GM23338 (cell line): ENCODE measurements at regions not wholly inside any gene's neighbourhood (a gene's known extent, or its start where the extent isn't known, plus 50 kb on each side); places are given as distances from the start of the nearest gene placed in this dataset.

ENCODE experiments used
- ATAC-seq: fragments of 200-7000 bp; cut with Tn5 transposase; 3 replicates; pipeline ENCODE4 v1.9.1; 2020
- DNase-seq: peaks from one replicate; pipeline ENCODE4 v3.0.0-alpha.2; 2015; ENCODE audit warnings: low spot score
- H2AFZ ChIP-seq: fragments of 200-600 bp; sonication (generic); 2 replicates; pipeline ENCODE4 v1.8.0; 2016; ENCODE audit warnings: antibody characterized with exemption, mild to moderate bottlenecking, moderate library complexity
- H3F3A ChIP-seq: fragments of 200-600 bp; sonication (generic); replicated peaks from 2 replicates; pipeline ENCODE4 v1.8.0; 2017; ENCODE audit warnings: antibody characterized with exemption, mixed run types, low read depth
- H3K27ac ChIP-seq: fragments of 200-600 bp; sonication (generic); 2 replicates; pipeline ENCODE4 v1.6.1; 2016; ENCODE audit warnings: low read depth
- H3K27me3 ChIP-seq: fragments of 200-600 bp; sonication (generic); 2 replicates; pipeline ENCODE4 v1.8.0; 2016; ENCODE audit warnings: mild to moderate bottlenecking, mixed run types, moderate library complexity; ENCODE audit not compliant: insufficient read depth
- H3K36me3 ChIP-seq: fragments of 200-600 bp; sonication (generic); 2 replicates; pipeline ENCODE4 v1.8.0; 2016; ENCODE audit warnings: mild to moderate bottlenecking; ENCODE audit not compliant: insufficient read depth
- H3K4me1 ChIP-seq: fragments of 200-600 bp; sonication (generic); 2 replicates; pipeline ENCODE4 v1.8.0; 2016; ENCODE audit warnings: mild to moderate bottlenecking, moderate library complexity; ENCODE audit not compliant: insufficient read depth
- H3K4me2 ChIP-seq: fragments of 200-600 bp; sonication (generic); 2 replicates; pipeline ENCODE4 v1.7.1; 2017; ENCODE audit warnings: mixed run types
- H3K4me3 ChIP-seq: fragments of 200-600 bp; sonication (generic); 2 replicates; pipeline ENCODE4 v1.6.1; 2016; ENCODE audit warnings: mixed run types
- H3K79me2 ChIP-seq: fragments of 200-600 bp; sonication (generic); replicated peaks from 2 replicates; pipeline ENCODE4 v1.8.0; 2017; ENCODE audit warnings: mild to moderate bottlenecking; ENCODE audit not compliant: insufficient read depth
- H3K9me2 ChIP-seq: fragments of 200-600 bp; sonication (generic); 2 replicates; pipeline ENCODE4 v1.8.0; 2017; ENCODE audit not compliant: insufficient read depth
- H4K20me1 ChIP-seq: fragments of 200-600 bp; sonication (generic); replicated peaks from 2 replicates; pipeline ENCODE4 v1.8.0; 2017; ENCODE audit warnings: mild to moderate bottlenecking; ENCODE audit not compliant: insufficient read depth
- H3K27ac Mint-ChIP-seq: 2 replicates; pipeline ENCODE4 v1.8.0; 2020; ENCODE audit warnings: inconsistent platforms, mild to moderate bottlenecking, moderate library complexity, mixed read lengths
- H3K27me3 Mint-ChIP-seq: 3 replicates; pipeline ENCODE4 v1.8.0; 2022; ENCODE audit warnings: low read depth, mild to moderate bottlenecking, moderate library complexity, mixed read lengths, inconsistent platforms; ENCODE audit not compliant: insufficient read depth, poor library complexity
- H3K36me3 Mint-ChIP-seq: 3 replicates; pipeline ENCODE4 v1.8.0; 2021; ENCODE audit warnings: low read depth, mild to moderate bottlenecking, inconsistent platforms, moderate library complexity, mixed read lengths
- H3K4me1 Mint-ChIP-seq: 3 replicates; pipeline ENCODE4 v1.8.0; 2020; ENCODE audit warnings: mild to moderate bottlenecking, inconsistent platforms, mixed read lengths
- H3K4me3 Mint-ChIP-seq: 3 replicates; pipeline ENCODE4 v1.8.0; 2021; ENCODE audit warnings: moderate library complexity, mild to moderate bottlenecking, inconsistent platforms, mixed read lengths
- H3K9me3 Mint-ChIP-seq: 3 replicates; pipeline ENCODE4 v1.8.0; 2020; ENCODE audit warnings: moderate library complexity, mild to moderate bottlenecking, inconsistent platforms, mixed read lengths
- CREB1 ChIP-seq: fragments of 250-450 bp; sonication (Bioruptor Pico); IDR thresholded peaks from 2 replicates; pipeline ENCODE4 v1.5.0; 2020; ENCODE audit warnings: low read depth, mild to moderate bottlenecking, moderate library complexity
- CTCF ChIP-seq, 2 experiments: fragments of 200-600 bp in 1 of 2; sonication (generic) in 1 of 2; conservative IDR thresholded peaks; 2 replicates each; pipeline versions ENCODE4 v1.5.1 to v1.6.1; 2016 to 2017; ENCODE audit warnings: antibody characterized with exemption in 2 of 2, low read depth in 2 of 2, mild to moderate bottlenecking in 2 of 2, moderate library complexity in 1 of 2
- ETS1 ChIP-seq: IDR thresholded peaks from 2 replicates; pipeline ENCODE4 v1.6.1; 2016; ENCODE audit warnings: antibody characterized with exemption
- EZH2phosphoT487 ChIP-seq: fragments of 200-600 bp; sonication (generic); IDR thresholded peaks from one replicate; pipeline ENCODE4 v1.8.1; 2018; ENCODE audit warnings: antibody characterized with exemption; ENCODE audit not compliant: unreplicated experiment
- JUNB ChIP-seq: IDR thresholded peaks from one replicate; pipeline ENCODE4 v1.6.1; 2016; ENCODE audit warnings: antibody characterized with exemption; ENCODE audit not compliant: unreplicated experiment
- NANOG ChIP-seq: IDR thresholded peaks from 2 replicates; pipeline ENCODE4 v1.6.1; 2016; ENCODE audit warnings: antibody characterized with exemption, borderline replicate concordance
- REST ChIP-seq: IDR thresholded peaks from one replicate; pipeline ENCODE4 v1.6.1; 2018; ENCODE audit warnings: antibody characterized with exemption; ENCODE audit not compliant: unreplicated experiment
- STAT1 ChIP-seq: IDR thresholded peaks from one replicate; pipeline ENCODE4 v1.6.1; 2016; ENCODE audit warnings: antibody characterized with exemption; ENCODE audit not compliant: unreplicated experiment
- ZNF114 ChIP-seq: fragments of 250-450 bp; sonication (Bioruptor Pico); IDR thresholded peaks from 2 replicates; pipeline ENCODE4 v1.5.0; 2020; ENCODE audit warnings: mild to moderate bottlenecking, moderate library complexity

- peak; percentile 45; the same call in 2 of the 3 replicates for ATAC-seq
- no peaks in the 10 kb centered on the region for H3K27me3 ChIP-seq
- Mint-ChIP-seq H3K9me3 (peaks cover 8% of the 10 kb centered on the region; the same call in 2 of the 3 replicates), H3K36me3 (0 out of 3 replicates have a peak, but pooled peaks cover 3% of the 10 kb centered on the region), H3K4me1 (no peaks in the 10 kb centered on the region), H3K27ac (no peak overlapping the region), H3K4me3 (no peak overlapping the region), H3K27me3 (peaks cover 2% of the 10 kb centered on the region)
- TF ChIP-seq STAT1, result no peak
- TF ChIP-seq CTCF (conservative IDR thresholded peaks at IDR 0.05; ENCODE audit: low read depth in 2 of 2), result peak in 1 of 2 experiments; percentile 32; a peak in 1 of 4 replicates
- no peak overlapping the region for H3K4me3 ChIP-seq
- H3K4me2 ChIP-seq, result no peak overlapping the region
- no peak for DNase-seq
- no peaks in the 10 kb centered on the region for H3K4me1 ChIP-seq
- H3K36me3 ChIP-seq, result no peaks in the 10 kb centered on the region
- no peaks in the 10 kb centered on the region for H3F3A ChIP-seq
- H3K9me2 ChIP-seq, result no peaks in the 10 kb centered on the region
- H4K20me1 ChIP-seq, result no peaks in the 10 kb centered on the region
- no peaks in the 10 kb centered on the region for H3K79me2 ChIP-seq
- no peak overlapping the region for H3K27ac ChIP-seq
- H2AFZ ChIP-seq, result no peak overlapping the region
Observed at GRCh38 chr13:44870456-44870929, 118.8 kb downstream of the NUFIP1 start.

GRCh38 chr13:44869167-44869566 lies 120.1 kb downstream of the NUFIP1 start:
- H3K27ac ChIP-seq, result no peak overlapping the region
- no peaks in the 10 kb centered on the region for H3K4me1 ChIP-seq
- H4K20me1 ChIP-seq, result no peaks in the 10 kb centered on the region
- H3K4me2 ChIP-seq, result no peak overlapping the region
- Mint-ChIP-seq H3K36me3 (0 out of 3 replicates have a peak, but pooled peaks cover 3% of the 10 kb centered on the region), H3K27ac (no peak overlapping the region), H3K4me3 (no peak overlapping the region), H3K9me3 (peaks cover 8% of the 10 kb centered on the region; the same call in 2 of the 3 replicates), H3K4me1 (no peaks in the 10 kb centered on the region), H3K27me3 (peaks cover 2% of the 10 kb centered on the region)
- ATAC-seq (no peak), DNase-seq (no peak)
- H3K4me3 ChIP-seq, result no peak overlapping the region
- H3K79me2 ChIP-seq, result no peaks in the 10 kb centered on the region
- H3K9me2 ChIP-seq, result no peaks in the 10 kb centered on the region
- no peaks in the 10 kb centered on the region for H3K36me3 ChIP-seq
- no peaks in the 10 kb centered on the region for H3K27me3 ChIP-seq
- no peak overlapping the region for H2AFZ ChIP-seq
- H3F3A ChIP-seq, result no peaks in the 10 kb centered on the region
- TF ChIP-seq EZH2phosphoT487, result no peak
- no peak for TF ChIP-seq STAT1
- TF ChIP-seq REST, result no peak
- no peak for TF ChIP-seq CREB1 (CRISPR knock-in tag)
- no peak for TF ChIP-seq NANOG
- no peak for TF ChIP-seq JUNB
- TF ChIP-seq ZNF114 (CRISPR knock-in tag), result no peak
- TF ChIP-seq ETS1, result no peak
- TF ChIP-seq CTCF (conservative IDR thresholded peaks at IDR 0.05; ENCODE audit: low read depth in 2 of 2), result no peak
